ENCODE measurements at regions not wholly inside any gene's neighbourhood (a gene's known extent, or its start where the extent isn't known, plus 50 kb on each side); places are given as distances from the start of the nearest gene placed in this dataset.

DNA sequence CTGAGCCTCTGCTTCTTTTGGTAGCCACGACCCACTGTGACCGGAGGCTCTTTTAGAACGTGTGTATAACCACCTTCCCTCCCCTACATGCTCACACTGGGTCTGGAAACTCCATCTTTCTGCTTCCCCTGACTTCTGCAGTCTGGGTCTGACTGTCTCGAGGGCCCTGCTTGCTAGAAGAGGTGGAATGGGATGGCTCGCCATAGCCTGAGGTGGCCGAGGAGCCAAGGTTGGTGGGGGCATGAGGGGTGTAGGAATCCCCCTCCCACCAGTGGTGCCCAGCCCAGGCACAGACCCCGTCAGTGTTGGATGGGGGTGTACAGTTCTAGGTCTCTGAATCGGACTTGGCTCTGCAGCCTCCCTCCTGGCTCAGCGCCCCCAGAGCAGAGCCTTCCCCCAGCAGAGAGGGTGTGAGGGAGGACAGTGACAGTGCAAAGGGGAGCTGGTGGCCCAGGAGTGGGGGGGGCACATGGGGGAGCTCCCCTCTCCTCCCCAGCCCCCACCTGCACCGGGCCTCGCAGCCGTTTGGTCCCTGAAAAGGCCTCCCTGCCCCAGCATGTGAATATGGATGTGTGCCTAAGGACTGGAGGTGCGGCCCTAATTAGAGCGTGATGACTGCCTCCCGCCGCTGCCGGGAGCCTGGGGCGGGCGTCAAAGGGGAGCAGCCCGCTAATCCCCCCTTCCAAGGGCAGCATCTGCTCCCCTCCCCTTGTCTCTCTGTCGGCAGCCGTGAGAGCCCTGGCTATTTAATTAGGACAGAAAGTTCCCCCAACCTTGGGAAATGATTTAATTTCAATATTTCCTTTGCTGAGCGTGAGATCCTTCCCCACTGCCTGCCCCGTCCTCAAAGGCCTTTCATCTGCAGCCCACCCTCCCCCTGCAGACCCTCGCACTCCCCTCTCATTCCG is 196.2 kb upstream of the C14orf180 start:
- peaks cover 0 to 25% (median 7%) of the 10 kb centered on the region in 5 experiments for H3K9me3 ChIP-seq (ENCODE audit: control extremely low read depth in 1 of 5, control insufficient read depth in 4 of 5, insufficient read depth in 2 of 5, low read depth in 1 of 5, low read length in 4 of 5)
- CTCF ChIA-PET: interaction anchor here (1.5 to 1.6 kb wide), 3 partner anchors 10 to 181 kb away, joined by 3 to 4 read pairs (median 4); no protein-coding TSS in a partner anchor
- peaks cover 0 to 13% (median 5%) of the 10 kb centered on the region in 4 experiments for H3K4me1 ChIP-seq (ENCODE audit: control extremely low read depth in 1 of 4, control insufficient read depth in 4 of 4, insufficient read depth in 4 of 4, low read length in 3 of 4)
- H3K27me3 ChIP-seq (replicated peaks in 2 of 5; ENCODE audit: control insufficient read depth in 4 of 5, insufficient read depth in 5 of 5, low read length in 4 of 5): no peaks in the 10 kb centered on the region
- WGBS (ENCODE audit: insufficient coverage): 63% methylated on average over 17 of the region's 26 CpGs
- peak overlapping the region in 2 of 7 experiments; percentile 19 to 21 for H3K4me3 ChIP-seq (ENCODE audit: control insufficient read depth in 1 of 7, extremely low read depth in 1 of 7, insufficient read depth in 4 of 7, low read depth in 2 of 7, low read length in 6 of 7)
- peak in 1 of 3 donors; percentile 20 for DNase-seq
- POLR2A ChIA-PET: no interaction called here
- no peaks in the 10 kb centered on the region for H3K36me3 ChIP-seq (ENCODE audit: control insufficient read depth in 4 of 4, insufficient read depth in 4 of 4, low read length in 3 of 4)
- H3K27ac ChIP-seq (ENCODE audit: insufficient read depth in 1 of 2, low read depth in 1 of 2, low read length in 2 of 2, poor library complexity in 1 of 2, severe bottlenecking in 2 of 2): no peak overlapping the region

DNA sequence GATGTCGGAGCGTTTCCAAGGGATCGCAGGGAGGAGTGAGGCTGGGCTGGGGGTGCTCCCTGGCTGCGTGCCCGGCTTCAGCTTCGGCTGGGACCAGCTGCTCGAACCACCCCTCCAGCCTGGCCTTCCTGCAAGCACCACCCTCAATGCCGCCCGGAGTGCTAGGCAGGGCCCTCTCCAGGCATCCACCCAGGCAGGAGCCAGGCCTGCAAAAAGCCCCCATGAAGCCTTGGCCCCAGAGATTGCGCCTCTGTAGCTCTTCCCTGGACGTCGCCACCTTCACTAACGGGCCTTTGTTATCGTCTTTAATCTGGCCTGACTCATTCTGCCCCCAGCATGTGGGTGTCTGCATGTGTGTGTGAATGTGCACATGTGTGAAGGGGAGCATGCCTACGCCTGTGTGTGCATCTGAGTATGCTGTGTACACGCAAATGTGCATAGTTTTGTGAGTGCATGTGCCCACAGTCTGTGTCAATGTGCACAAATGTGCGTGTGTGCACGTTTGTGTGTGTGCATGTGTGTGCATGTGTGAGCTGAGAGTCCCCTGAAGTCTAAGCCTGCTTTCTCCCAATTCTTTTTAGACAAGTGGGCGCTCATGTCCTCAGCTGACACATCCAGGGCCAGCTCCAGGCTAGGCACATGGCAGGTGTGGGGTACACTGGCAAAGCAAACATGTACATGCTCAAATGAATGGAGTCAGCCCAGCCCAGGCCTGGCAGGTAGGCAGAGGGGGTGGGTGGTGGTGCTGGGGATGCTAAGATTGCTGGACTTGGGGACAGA is 195.4 kb upstream of the C14orf180 start:
- no peak overlapping the region for H3K27ac ChIP-seq (ENCODE audit: insufficient read depth in 1 of 2, low read depth in 1 of 2, low read length in 2 of 2, poor library complexity in 1 of 2, severe bottlenecking in 2 of 2)
- H3K4me3 ChIP-seq (ENCODE audit: control insufficient read depth in 1 of 7, extremely low read depth in 1 of 7, insufficient read depth in 4 of 7, low read depth in 2 of 7, low read length in 6 of 7): peak overlapping the region in 1 of 7 experiments; percentile 21
- H3K27me3 ChIP-seq (replicated peaks in 2 of 5; ENCODE audit: control insufficient read depth in 4 of 5, insufficient read depth in 5 of 5, low read length in 4 of 5): no peaks in the 10 kb centered on the region
- H3K36me3 ChIP-seq (ENCODE audit: control insufficient read depth in 4 of 4, insufficient read depth in 4 of 4, low read length in 3 of 4): no peaks in the 10 kb centered on the region
- peaks cover 0 to 17% (median 7%) of the 10 kb centered on the region in 4 experiments for H3K4me1 ChIP-seq (ENCODE audit: control extremely low read depth in 1 of 4, control insufficient read depth in 4 of 4, insufficient read depth in 4 of 4, low read length in 3 of 4)
- ChIA-PET POLR2A (no interaction called here), CTCF (interaction anchor here (1.5 to 1.6 kb wide), 3 partner anchors 9 to 180 kb away, joined by 3 to 4 read pairs (median 4); no protein-coding TSS in a partner anchor)
- H3K9me3 ChIP-seq (ENCODE audit: control extremely low read depth in 1 of 5, control insufficient read depth in 4 of 5, insufficient read depth in 2 of 5, low read depth in 1 of 5, low read length in 4 of 5): peaks cover 0 to 23% (median 7%) of the 10 kb centered on the region in 5 experiments
- peak; percentile 25 to 77 (median 62) for DNase-seq
- 54% methylated on average over 14 of the region's 19 CpGs for WGBS (ENCODE audit: insufficient coverage)

DNA sequence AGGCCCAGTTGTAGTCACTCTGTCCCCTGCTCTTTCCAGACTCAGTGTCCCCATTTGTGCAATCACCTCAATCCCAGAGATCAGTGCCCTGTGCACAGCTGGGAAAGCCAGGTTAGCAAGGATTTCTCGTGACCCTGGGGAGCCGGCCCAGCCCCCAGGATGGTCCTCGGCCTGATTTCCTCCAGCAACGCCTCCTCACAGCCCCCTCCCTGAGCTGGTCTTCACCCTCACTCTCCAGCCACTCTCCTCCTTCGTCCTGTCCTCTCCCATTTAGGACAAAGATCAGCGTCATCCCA is 194.8 kb upstream of the C14orf180 start:
- H3K9me3 ChIP-seq (ENCODE audit: control extremely low read depth in 1 of 5, control insufficient read depth in 4 of 5, insufficient read depth in 2 of 5, low read depth in 1 of 5, low read length in 4 of 5): peaks cover 0 to 18% (median 7%) of the 10 kb centered on the region in 5 experiments
- H3K4me3 ChIP-seq (ENCODE audit: control insufficient read depth in 1 of 7, extremely low read depth in 1 of 7, insufficient read depth in 4 of 7, low read depth in 2 of 7, low read length in 6 of 7): no peak overlapping the region
- no peaks in the 10 kb centered on the region for H3K36me3 ChIP-seq (ENCODE audit: control insufficient read depth in 4 of 4, insufficient read depth in 4 of 4, low read length in 3 of 4)
- CTCF ChIA-PET: interaction anchor here (1.5 to 1.6 kb wide), 2 partner anchors 14 to 179 kb away, joined by 3 to 4 read pairs; no protein-coding TSS in a partner anchor
- POLR2A ChIA-PET: no interaction called here
- DNase-seq: no peak
- H3K27me3 ChIP-seq (replicated peaks in 2 of 5; ENCODE audit: control insufficient read depth in 4 of 5, insufficient read depth in 5 of 5, low read length in 4 of 5): no peaks in the 10 kb centered on the region
- no peak overlapping the region for H3K27ac ChIP-seq (ENCODE audit: insufficient read depth in 1 of 2, low read depth in 1 of 2, low read length in 2 of 2, poor library complexity in 1 of 2, severe bottlenecking in 2 of 2)
- peaks cover 0 to 22% (median 13%) of the 10 kb centered on the region in 4 experiments for H3K4me1 ChIP-seq (ENCODE audit: control extremely low read depth in 1 of 4, control insufficient read depth in 4 of 4, insufficient read depth in 4 of 4, low read length in 3 of 4)
- WGBS (ENCODE audit: insufficient coverage): 96% methylated on average over 4 of the region's 6 CpGs

DNA sequence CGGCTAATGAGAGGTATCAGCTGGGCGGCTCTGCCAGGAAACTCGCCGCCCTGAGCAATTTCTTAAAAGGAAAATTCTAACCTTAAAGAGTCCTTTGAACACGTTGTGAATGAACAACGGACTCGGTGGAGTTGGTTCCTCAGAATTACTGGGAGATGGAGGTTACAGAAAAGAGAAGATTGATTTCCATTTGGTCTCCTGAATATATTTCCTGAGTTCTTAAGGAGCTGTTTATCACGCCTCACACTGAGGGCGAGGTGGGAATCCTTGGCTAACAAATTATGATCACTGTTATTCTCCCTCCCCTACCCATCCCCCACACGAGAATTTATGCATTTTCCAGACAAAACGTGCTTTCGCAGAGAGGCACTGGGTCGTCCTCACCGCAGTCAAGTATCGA is 194.5 kb upstream of the C14orf180 start:
- Histone ChIP-seq H3K4me1 (ENCODE audit: control extremely low read depth in 1 of 4, control insufficient read depth in 4 of 4, insufficient read depth in 4 of 4, low read length in 3 of 4) (peaks cover 0 to 26% (median 15%) of the 10 kb centered on the region in 4 experiments), H3K27ac (ENCODE audit: insufficient read depth in 1 of 2, low read depth in 1 of 2, low read length in 2 of 2, poor library complexity in 1 of 2, severe bottlenecking in 2 of 2) (no peak overlapping the region), H3K4me3 (ENCODE audit: control insufficient read depth in 1 of 7, extremely low read depth in 1 of 7, insufficient read depth in 4 of 7, low read depth in 2 of 7, low read length in 6 of 7) (no peak overlapping the region), H3K36me3 (ENCODE audit: control insufficient read depth in 4 of 4, insufficient read depth in 4 of 4, low read length in 3 of 4) (no peaks in the 10 kb centered on the region), H3K9me3 (ENCODE audit: control extremely low read depth in 1 of 5, control insufficient read depth in 4 of 5, insufficient read depth in 2 of 5, low read depth in 1 of 5, low read length in 4 of 5) (peaks cover 0 to 14% (median 7%) of the 10 kb centered on the region in 5 experiments), H3K27me3 (replicated peaks in 2 of 5; ENCODE audit: control insufficient read depth in 4 of 5, insufficient read depth in 5 of 5, low read length in 4 of 5) (no peaks in the 10 kb centered on the region)
- POLR2A ChIA-PET: no interaction called here
- CTCF ChIA-PET: interaction anchor here (1.5 to 1.6 kb wide), 2 partner anchors 13 to 179 kb away, joined by 3 to 4 read pairs; no protein-coding TSS in a partner anchor
- no peak for DNase-seq
- WGBS (ENCODE audit: insufficient coverage): 91% methylated on average over 12 of the region's 15 CpGs

DNA sequence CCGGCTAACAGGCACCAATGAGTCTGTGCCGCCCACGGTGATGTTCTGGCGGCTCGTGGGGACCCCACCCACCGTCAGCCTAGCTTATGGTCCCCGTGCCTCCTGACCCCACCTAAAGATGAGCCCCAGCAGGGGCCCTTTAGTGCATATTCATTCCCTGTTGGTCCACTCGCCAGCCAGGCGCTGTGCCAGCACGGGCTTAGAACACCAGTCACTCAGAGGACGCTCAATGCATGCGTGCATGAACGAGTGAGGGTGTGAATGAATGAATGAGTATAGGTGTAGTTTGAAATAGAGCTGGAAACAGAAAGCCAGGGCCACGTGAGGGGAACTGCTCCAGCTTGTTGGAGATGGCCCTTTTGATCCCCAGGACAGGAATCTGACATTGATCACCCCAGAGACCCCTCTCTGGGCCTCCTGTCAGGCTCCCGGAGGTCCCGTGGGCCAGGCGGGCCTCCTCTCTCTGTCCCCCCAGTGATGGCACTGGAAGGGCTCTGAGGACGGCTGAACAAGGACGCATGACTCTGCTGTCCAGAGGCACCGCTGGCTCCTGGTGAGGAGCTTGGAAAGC is 193.9 kb upstream of the C14orf180 start:
- WGBS (ENCODE audit: insufficient coverage): 96% methylated on average over 15 of the region's 20 CpGs
- no peaks in the 10 kb centered on the region for H3K36me3 ChIP-seq (ENCODE audit: control insufficient read depth in 4 of 4, insufficient read depth in 4 of 4, low read length in 3 of 4)
- no peaks in the 10 kb centered on the region for H3K27me3 ChIP-seq (replicated peaks in 2 of 5; ENCODE audit: control insufficient read depth in 4 of 5, insufficient read depth in 5 of 5, low read length in 4 of 5)
- H3K27ac ChIP-seq (ENCODE audit: insufficient read depth in 1 of 2, low read depth in 1 of 2, low read length in 2 of 2, poor library complexity in 1 of 2, severe bottlenecking in 2 of 2): no peak overlapping the region
- ChIA-PET CTCF (no interaction called here), POLR2A (no interaction called here)
- peaks cover 0 to 10% (median 4%) of the 10 kb centered on the region in 5 experiments for H3K9me3 ChIP-seq (ENCODE audit: control extremely low read depth in 1 of 5, control insufficient read depth in 4 of 5, insufficient read depth in 2 of 5, low read depth in 1 of 5, low read length in 4 of 5)
- no peak overlapping the region for H3K4me3 ChIP-seq (ENCODE audit: control insufficient read depth in 1 of 7, extremely low read depth in 1 of 7, insufficient read depth in 4 of 7, low read depth in 2 of 7, low read length in 6 of 7)
- DNase-seq: no peak
- H3K4me1 ChIP-seq (ENCODE audit: control extremely low read depth in 1 of 4, control insufficient read depth in 4 of 4, insufficient read depth in 4 of 4, low read length in 3 of 4): peaks cover 0 to 28% (median 15%) of the 10 kb centered on the region in 4 experiments

DNA sequence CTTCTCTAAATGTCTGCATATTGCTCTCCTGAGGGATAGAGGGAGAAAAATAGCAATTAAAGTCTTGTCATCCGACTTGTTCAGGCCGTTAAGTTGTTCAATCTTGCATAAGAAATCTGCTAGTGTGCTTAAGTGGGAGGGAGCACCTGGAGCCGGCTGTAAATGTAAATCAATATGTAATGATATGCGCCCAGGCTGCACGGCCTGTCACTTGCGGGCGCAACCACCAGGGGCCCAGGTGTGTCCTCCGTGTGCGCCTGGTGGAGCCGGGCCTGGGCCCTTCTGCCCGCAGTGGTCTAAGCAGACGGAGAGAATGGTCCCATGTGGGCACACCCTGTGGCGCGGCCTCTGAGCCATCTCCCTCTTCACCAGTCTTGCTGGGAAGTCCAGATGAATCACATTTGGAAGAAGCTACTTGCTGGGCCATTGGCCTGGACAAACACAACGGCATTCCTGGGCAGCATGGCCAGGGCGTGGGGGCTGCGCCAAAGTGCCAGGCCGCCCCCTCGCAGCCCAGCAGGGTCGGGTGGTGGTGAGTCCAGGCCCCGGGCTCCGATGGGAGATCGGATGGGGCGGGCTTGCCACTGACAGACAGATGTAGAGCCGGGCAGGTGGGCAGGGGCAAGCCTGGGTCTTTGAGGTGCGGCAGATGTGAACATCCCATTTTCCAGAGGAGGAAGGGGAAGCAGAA is 193.3 kb upstream of the C14orf180 start:
- no peaks in the 10 kb centered on the region for H3K36me3 ChIP-seq (ENCODE audit: control insufficient read depth in 4 of 4, insufficient read depth in 4 of 4, low read length in 3 of 4)
- no peaks in the 10 kb centered on the region for H3K27me3 ChIP-seq (replicated peaks in 2 of 5; ENCODE audit: control insufficient read depth in 4 of 5, insufficient read depth in 5 of 5, low read length in 4 of 5)
- CTCF ChIA-PET: no interaction called here
- WGBS (ENCODE audit: insufficient coverage): 98% methylated on average over 22 of the region's 26 CpGs
- H3K4me1 ChIP-seq (ENCODE audit: control extremely low read depth in 1 of 4, control insufficient read depth in 4 of 4, insufficient read depth in 4 of 4, low read length in 3 of 4): peaks cover 0 to 28% (median 18%) of the 10 kb centered on the region in 4 experiments
- no peak overlapping the region for H3K4me3 ChIP-seq (ENCODE audit: control insufficient read depth in 1 of 7, extremely low read depth in 1 of 7, insufficient read depth in 4 of 7, low read depth in 2 of 7, low read length in 6 of 7)
- peaks cover 0 to 3% (median 0%) of the 10 kb centered on the region in 5 experiments for H3K9me3 ChIP-seq (ENCODE audit: control extremely low read depth in 1 of 5, control insufficient read depth in 4 of 5, insufficient read depth in 2 of 5, low read depth in 1 of 5, low read length in 4 of 5)
- no peak overlapping the region for H3K27ac ChIP-seq (ENCODE audit: insufficient read depth in 1 of 2, low read depth in 1 of 2, low read length in 2 of 2, poor library complexity in 1 of 2, severe bottlenecking in 2 of 2)
- POLR2A ChIA-PET: no interaction called here
- no peak for DNase-seq
